GM12878 (cell line): ENCODE measurements at regions not wholly inside any gene's neighbourhood (a gene's known extent, or its start where the extent isn't known, plus 50 kb on each side); places are given as distances from the start of the nearest gene placed in this dataset.

Source experiments
- ATAC-seq: fragments of 200-7000 bp; cut with Tn5 transposase; 3 replicates; pipeline ENCODE4 v1.9.1; 2020; ENCODE audit warnings: mild to moderate bottlenecking, moderate library complexity
- BruUV-seq: library from RNA; stranded (reverse); fragments of 400-500 nt; replicated peaks from 2 replicates; lab custom pipeline; 2021; lab: Mats Ljungman, UMichigan
- CTCF ChIA-PET: fragments of 300-600 bp; sonication (Branson Sonifier 250); formaldehyde crosslinking; extraction: SDS; loops from one replicate; lab custom pipeline; 2021; ENCODE audit warnings: inconsistent platforms; lab: Yijun Ruan, JAX
- POLR2A ChIA-PET: fragments of 350-600 bp; formaldehyde crosslinking; extraction: SDS; loops from one replicate; lab custom pipeline; 2021; ENCODE audit warnings: inconsistent platforms; lab: Charles Lee
- RAD21 ChIA-PET: fragments of 300-600 bp; sonication (Branson Sonifier 250); formaldehyde crosslinking; loops from one replicate; lab custom pipeline; 2023; ENCODE audit warnings: antibody characterized with exemption; ENCODE audit not compliant: unreplicated experiment; lab: Charles Lee
- SMC1A ChIA-PET: fragments of 300-600 bp; sonication (Branson Sonifier 250); formaldehyde crosslinking; loops from one replicate; lab custom pipeline; 2023; ENCODE audit not compliant: unreplicated experiment, uncharacterized antibody; lab: Charles Lee
- DNase-seq: peaks from one replicate; pipeline ENCODE4 v3.0.0-alpha.2; 2011; ENCODE audit warnings: low read depth, low spot score
- FAIRE-seq: peaks from 3 replicates; lab custom pipeline; 2011; peaks lifted over from hg19 to GRCh38; lab: Jason Lieb, UNC
- H2AFZ ChIP-seq: 2 replicates; pipeline ENCODE4 v1.6.0; 2011; ENCODE audit warnings: low read depth, low read length, control low read depth; ENCODE audit not compliant: control insufficient read depth
- H3K27ac ChIP-seq: 2 replicates; pipeline ENCODE4 v1.5.1; 2011; ENCODE audit warnings: control low read depth; ENCODE audit not compliant: control insufficient read depth, insufficient read depth
- H3K27me3 ChIP-seq, 2 experiments: replicated peaks in 1 of 2; 2 replicates each; pipeline versions ENCODE4 v1.6.0 to v1.6.1; 2011; ENCODE audit warnings: low read length in 1 of 2; ENCODE audit not compliant: control insufficient read depth in 2 of 2, insufficient read depth in 2 of 2
- H3K36me3 ChIP-seq, 2 experiments: 2 replicates each; pipeline ENCODE4 v1.5.1; 2011; ENCODE audit warnings: low read length in 1 of 2; ENCODE audit not compliant: control insufficient read depth in 2 of 2, insufficient read depth in 2 of 2
- H3K4me1 ChIP-seq: 2 replicates; pipeline ENCODE4 v1.6.1; 2011; ENCODE audit warnings: mild to moderate bottlenecking, low read length, moderate library complexity, mixed read lengths; ENCODE audit not compliant: control insufficient read depth, insufficient read depth
- H3K4me2 ChIP-seq: 2 replicates; pipeline ENCODE4 v1.6.0; 2011; ENCODE audit warnings: control low read depth; ENCODE audit not compliant: control insufficient read depth, insufficient read depth
- H3K4me3 ChIP-seq: fragments of 200-600 bp; sonication (generic); 2 replicates; pipeline ENCODE4 v1.5.1; 2016
- H3K79me2 ChIP-seq: 2 replicates; pipeline ENCODE4 v1.6.0; 2011; ENCODE audit warnings: low read length; ENCODE audit not compliant: control insufficient read depth, insufficient read depth
- H3K9ac ChIP-seq: 2 replicates; pipeline ENCODE4 v1.8.0; 2011; ENCODE audit warnings: low read length, control low read depth, mixed read lengths; ENCODE audit not compliant: control insufficient read depth, insufficient read depth
- H3K9me3 ChIP-seq: replicated peaks from 3 replicates; pipeline ENCODE4 v1.5.1; 2011; ENCODE audit warnings: mild to moderate bottlenecking, low read length; ENCODE audit not compliant: control insufficient read depth, insufficient read depth
- H4K20me1 ChIP-seq: 2 replicates; pipeline ENCODE4 v1.6.0; 2011; ENCODE audit not compliant: control insufficient read depth, insufficient read depth
- EP300 ChIP-seq, 2 experiments: fragments of 150-350 bp in 1 of 2; IDR thresholded peaks; 2 replicates each; pipeline ENCODE4 v1.6.1; 2011 to 2012; ENCODE audit warnings: low read depth in 2 of 2, low read length in 2 of 2, borderline replicate concordance in 1 of 2, improper control_type of control experiment in 1 of 2, inconsistent platforms in 1 of 2; ENCODE audit not compliant: control insufficient read depth in 1 of 2
- FOXK2 ChIP-seq: fragments of 450-650 bp; IDR thresholded peaks from 2 replicates; pipeline ENCODE4 v1.6.1; 2017; ENCODE audit warnings: mild to moderate bottlenecking, moderate library complexity
- MXI1 ChIP-seq: fragments of 150-350 bp; IDR thresholded peaks from 2 replicates; pipeline ENCODE4 v1.6.1; 2011; ENCODE audit warnings: low read depth, mild to moderate bottlenecking, inconsistent platforms, low read length, improper control_type of control experiment
- NR2F1 ChIP-seq: fragments of 450-650 bp; conservative IDR thresholded peaks from 2 replicates; pipeline ENCODE4 v1.6.1; 2017; ENCODE audit warnings: mild to moderate bottlenecking
- PAX8 ChIP-seq: fragments of 450-650 bp; IDR thresholded peaks from 2 replicates; pipeline ENCODE4 v1.6.1; 2017; ENCODE audit warnings: mild to moderate bottlenecking, moderate library complexity
- POLR2A ChIP-seq: IDR thresholded peaks from 2 replicates; pipeline ENCODE4 v1.6.1; 2011; ENCODE audit warnings: low read depth, mild to moderate bottlenecking, low read length
- RCOR1 ChIP-seq: conservative IDR thresholded peaks from 2 replicates; pipeline ENCODE4 v1.6.1; 2012; ENCODE audit warnings: low read depth, low read length, improper control_type of control experiment
- SP1 ChIP-seq: IDR thresholded peaks from one replicate; pipeline ENCODE4 v1.6.1; 2011; ENCODE audit warnings: low read depth, low read length
- SPI1 ChIP-seq: IDR thresholded peaks from 2 replicates; pipeline ENCODE4 v1.6.1; 2011; ENCODE audit warnings: low read depth, mild to moderate bottlenecking, low read length, moderate library complexity, borderline replicate concordance; ENCODE audit not compliant: insufficient read depth
- STAT3 ChIP-seq: IDR thresholded peaks from 2 replicates; pipeline ENCODE4 v1.6.1; 2011; ENCODE audit warnings: low read depth, low read length, improper control_type of control experiment
- WGBS: methylation state at CpG from one replicate; pipeline ENCODE4 v1.1.6; 2016; ENCODE audit warnings: low lambda C conversion rate; ENCODE audit not compliant: insufficient replicate concordance, insufficient coverage; ENCODE audit errors: missing lambda C conversion rate; 5-methylcytosine and 5-hydroxymethylcytosine counted together
- in situ Hi-C: fragments of 300-500 bp; cut with MboI; formaldehyde crosslinking; loops from 9 replicates; pipeline ENCODE4 v1.14.3; 2018; ENCODE audit warnings: mixed read lengths
- intact Hi-C: fragments of 100-400 bp; cut with micrococcal nuclease; formaldehyde crosslinking; loops from one replicate; pipeline ENCODE4 v1.14.2; 2022; ENCODE audit not compliant: unreplicated experiment
- TF ChIP-seq, protein P1 (sequence below): IDR thresholded peaks from 2 replicates; pipeline ENCODE4 v1.6.1; 2012; ENCODE audit warnings: low read depth, low read length, improper control_type of control experiment
- TF ChIP-seq, protein P2 (sequence below): fragments of 450-650 bp; IDR thresholded peaks from 2 replicates; pipeline ENCODE4 v1.6.1; 2017; ENCODE audit warnings: mild to moderate bottlenecking
- TF ChIP-seq, protein P3 (sequence below): fragments of 450-650 bp; IDR thresholded peaks from 2 replicates; pipeline ENCODE4 v1.6.1; 2018; ENCODE audit warnings: borderline replicate concordance, mild to moderate bottlenecking; ENCODE audit not compliant: partially characterized antibody
- TF ChIP-seq, protein P4 (sequence below): IDR thresholded peaks from 2 replicates; pipeline ENCODE4 v1.6.1; 2011; ENCODE audit warnings: borderline replicate concordance, low read depth, mild to moderate bottlenecking, moderate library complexity, mixed read lengths, low read length; ENCODE audit not compliant: insufficient read depth; ENCODE audit errors: extremely low read length

DNA sequence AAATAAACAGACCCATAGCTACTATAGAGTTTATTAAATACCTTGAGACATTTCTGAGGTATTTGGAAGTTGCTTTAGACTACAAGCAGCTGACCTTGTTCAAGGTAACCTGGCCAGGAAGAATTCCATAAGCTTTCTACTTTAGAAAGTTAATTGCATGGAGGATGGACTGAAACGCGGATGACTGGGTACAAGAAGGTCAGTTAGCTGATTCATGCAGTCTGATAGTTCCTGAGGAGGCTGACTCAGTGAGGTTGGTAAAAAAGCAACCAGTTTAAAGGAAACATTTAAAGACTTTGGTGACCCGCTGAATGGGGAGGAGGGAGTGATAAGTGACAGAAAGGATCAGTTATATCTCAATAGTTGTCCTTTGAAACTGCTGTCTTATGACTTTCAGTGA is 670.1 kb upstream of the CDH9 start:
- Histone ChIP-seq H3K36me3 (no peaks in the 10 kb centered on the region), H3K27ac (no peak overlapping the region), H2AFZ (no peak overlapping the region), H3K79me2 (no peaks in the 10 kb centered on the region), H3K9ac (no peak overlapping the region), H3K27me3 (no peaks in the 10 kb centered on the region), H3K4me3 (no peak overlapping the region), H3K4me2 (no peak overlapping the region), H3K9me3 (no peaks in the 10 kb centered on the region), H3K4me1 (no peaks in the 10 kb centered on the region), H4K20me1 (no peaks in the 10 kb centered on the region)
- TF ChIP-seq, protein P1, sequence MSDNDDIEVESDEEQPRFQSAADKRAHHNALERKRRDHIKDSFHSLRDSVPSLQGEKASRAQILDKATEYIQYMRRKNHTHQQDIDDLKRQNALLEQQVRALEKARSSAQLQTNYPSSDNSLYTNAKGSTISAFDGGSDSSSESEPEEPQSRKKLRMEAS = no peak
- TF ChIP-seq POLR2A = no peak
- TF ChIP-seq MXI1 = no peak
- no peak for TF ChIP-seq SPI1
- TF ChIP-seq EP300 (IDR thresholded peaks at IDR 0.05; ENCODE audit: borderline replicate concordance in 1 of 2, control insufficient read depth in 1 of 2, low read depth in 2 of 2, low read length in 2 of 2) = no peak
- no peak for TF ChIP-seq SP1
- ATAC-seq (no peak), FAIRE-seq (no peak), DNase-seq (no peak)
- BruUV-seq = no TSS peak
- ChIA-PET CTCF (no interaction called here), RAD21 (no interaction called here), SMC1A (no interaction called here), POLR2A (interaction anchor here (1.0 kb wide), 1 partner anchor 16 kb away, joined by 7 read pairs; no protein-coding TSS in a partner anchor)
- intact Hi-C loops = no loop called here
- WGBS = 2% methylated on average over 3 of the region's 3 CpGs
- in situ Hi-C loops = no loop called here

DNA sequence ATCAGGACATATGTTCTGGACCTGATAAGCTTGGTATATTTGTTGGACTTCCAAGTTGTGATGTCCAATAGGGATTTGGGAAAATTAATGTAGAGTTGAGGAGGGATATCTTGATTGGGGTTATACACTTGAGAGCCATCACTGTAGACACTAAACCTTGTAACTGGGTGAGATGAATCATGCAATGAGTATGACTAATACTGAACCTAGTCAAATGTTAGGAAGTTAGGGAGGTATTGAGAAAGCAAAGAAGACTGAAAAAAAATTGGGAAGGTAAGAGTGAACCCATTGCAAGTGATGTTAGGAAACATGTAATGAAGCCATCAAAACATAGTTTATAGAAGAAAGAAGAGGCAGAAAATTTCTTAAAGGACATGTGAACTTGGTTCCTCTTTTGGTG is 668.4 kb upstream of the CDH9 start:
- in situ Hi-C loops = no loop called here
- POLR2A ChIA-PET = no interaction called here
- H3K36me3 ChIP-seq = no peaks in the 10 kb centered on the region
- TF ChIP-seq NR2F1 = no peak
- TF ChIP-seq, protein P2, sequence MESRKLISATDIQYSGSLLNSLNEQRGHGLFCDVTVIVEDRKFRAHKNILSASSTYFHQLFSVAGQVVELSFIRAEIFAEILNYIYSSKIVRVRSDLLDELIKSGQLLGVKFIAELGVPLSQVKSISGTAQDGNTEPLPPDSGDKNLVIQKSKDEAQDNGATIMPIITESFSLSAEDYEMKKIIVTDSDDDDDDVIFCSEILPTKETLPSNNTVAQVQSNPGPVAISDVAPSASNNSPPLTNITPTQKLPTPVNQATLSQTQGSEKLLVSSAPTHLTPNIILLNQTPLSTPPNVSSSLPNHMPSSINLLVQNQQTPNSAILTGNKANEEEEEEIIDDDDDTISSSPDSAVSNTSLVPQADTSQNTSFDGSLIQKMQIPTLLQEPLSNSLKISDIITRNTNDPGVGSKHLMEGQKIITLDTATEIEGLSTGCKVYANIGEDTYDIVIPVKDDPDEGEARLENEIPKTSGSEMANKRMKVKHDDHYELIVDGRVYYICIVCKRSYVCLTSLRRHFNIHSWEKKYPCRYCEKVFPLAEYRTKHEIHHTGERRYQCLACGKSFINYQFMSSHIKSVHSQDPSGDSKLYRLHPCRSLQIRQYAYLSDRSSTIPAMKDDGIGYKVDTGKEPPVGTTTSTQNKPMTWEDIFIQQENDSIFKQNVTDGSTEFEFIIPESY = no peak
- TF ChIP-seq, protein P3, sequence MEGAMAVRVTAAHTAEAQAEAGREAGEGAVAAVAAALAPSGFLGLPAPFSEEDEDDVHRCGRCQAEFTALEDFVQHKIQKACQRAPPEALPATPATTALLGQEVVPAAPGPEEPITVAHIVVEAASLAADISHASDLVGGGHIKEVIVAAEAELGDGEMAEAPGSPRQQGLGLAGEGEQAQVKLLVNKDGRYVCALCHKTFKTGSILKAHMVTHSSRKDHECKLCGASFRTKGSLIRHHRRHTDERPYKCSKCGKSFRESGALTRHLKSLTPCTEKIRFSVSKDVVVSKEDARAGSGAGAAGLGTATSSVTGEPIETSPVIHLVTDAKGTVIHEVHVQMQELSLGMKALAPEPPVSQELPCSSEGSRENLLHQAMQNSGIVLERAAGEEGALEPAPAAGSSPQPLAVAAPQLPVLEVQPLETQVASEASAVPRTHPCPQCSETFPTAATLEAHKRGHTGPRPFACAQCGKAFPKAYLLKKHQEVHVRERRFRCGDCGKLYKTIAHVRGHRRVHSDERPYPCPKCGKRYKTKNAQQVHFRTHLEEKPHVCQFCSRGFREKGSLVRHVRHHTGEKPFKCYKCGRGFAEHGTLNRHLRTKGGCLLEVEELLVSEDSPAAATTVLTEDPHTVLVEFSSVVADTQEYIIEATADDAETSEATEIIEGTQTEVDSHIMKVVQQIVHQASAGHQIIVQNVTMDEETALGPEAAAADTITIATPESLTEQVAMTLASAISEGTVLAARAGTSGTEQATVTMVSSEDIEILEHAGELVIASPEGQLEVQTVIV = no peak
- TF ChIP-seq, protein P4, sequence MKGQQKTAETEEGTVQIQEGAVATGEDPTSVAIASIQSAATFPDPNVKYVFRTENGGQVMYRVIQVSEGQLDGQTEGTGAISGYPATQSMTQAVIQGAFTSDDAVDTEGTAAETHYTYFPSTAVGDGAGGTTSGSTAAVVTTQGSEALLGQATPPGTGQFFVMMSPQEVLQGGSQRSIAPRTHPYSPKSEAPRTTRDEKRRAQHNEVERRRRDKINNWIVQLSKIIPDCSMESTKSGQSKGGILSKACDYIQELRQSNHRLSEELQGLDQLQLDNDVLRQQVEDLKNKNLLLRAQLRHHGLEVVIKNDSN = no peak
- TF ChIP-seq STAT3 = no peak
- no peak for TF ChIP-seq FOXK2
- no peak for TF ChIP-seq RCOR1
- no peak for TF ChIP-seq PAX8

More for the DNA sequence above, 668.4 kb upstream of the CDH9 start:
- Histone ChIP-seq H4K20me1 (no peaks in the 10 kb centered on the region), H3K27me3 (no peaks in the 10 kb centered on the region), H3K4me2 (no peak overlapping the region), H3K4me3 (no peak overlapping the region), H3K9me3 (no peaks in the 10 kb centered on the region), H2AFZ (no peak overlapping the region), H3K9ac (no peak overlapping the region), H3K27ac (no peak overlapping the region), H3K79me2 (no peaks in the 10 kb centered on the region), H3K4me1 (no peaks in the 10 kb centered on the region)
- intact Hi-C loops = no loop called here
- FAIRE-seq (no peak), DNase-seq (no peak), ATAC-seq (no peak)
- ChIA-PET RAD21 (no interaction called here), CTCF (no interaction called here), SMC1A (no interaction called here)
- BruUV-seq = no TSS peak
